Activated naive CD4-positive, alpha-beta T cell treated with anti-CD3 and anti-CD28 coated beads, Interleukin-2, amount 50 U/mL, for 16 hours (primary cell): ENCODE measurements at regions not wholly inside any gene's neighbourhood (a gene's known extent, or its start where the extent isn't known, plus 50 kb on each side); places are given as distances from the start of the nearest gene placed in this dataset.

Experiments used
- DNase-seq: peaks from one replicate; pipeline ENCODE4 v3.0.0-alpha.2; 2020

DNA sequence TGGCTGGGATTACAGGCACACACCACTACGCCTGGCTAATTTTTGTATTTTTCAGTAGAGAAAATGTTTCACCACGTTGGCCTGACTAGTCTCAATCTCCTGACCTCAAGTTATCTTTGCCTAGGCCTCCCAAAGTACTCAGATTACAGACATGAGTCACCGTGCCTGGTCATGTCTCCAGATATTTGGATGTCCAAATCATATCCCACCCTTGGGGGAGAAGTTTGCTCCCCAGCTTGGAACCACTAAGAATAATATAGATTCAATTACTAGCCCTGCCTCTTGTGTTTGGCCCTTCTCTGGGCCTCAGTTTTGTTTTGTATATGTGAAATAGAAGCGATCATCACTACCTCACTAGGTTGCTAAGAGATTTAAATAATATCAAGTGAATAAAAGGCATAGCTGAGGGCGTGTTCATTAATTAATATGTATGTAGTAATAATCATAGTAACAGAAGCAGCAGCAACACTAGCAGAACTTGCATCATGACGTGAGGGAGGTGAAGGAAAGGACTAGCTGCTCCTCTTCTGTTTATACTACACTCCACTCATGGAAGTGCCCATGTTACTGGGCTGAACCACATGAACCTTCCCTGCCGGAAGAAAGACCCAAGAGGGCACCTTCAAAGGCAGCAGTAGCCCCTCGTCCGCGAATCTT is 253.6 kb upstream of the XYLT1 start:
- DNase-seq: no peak

DNA sequence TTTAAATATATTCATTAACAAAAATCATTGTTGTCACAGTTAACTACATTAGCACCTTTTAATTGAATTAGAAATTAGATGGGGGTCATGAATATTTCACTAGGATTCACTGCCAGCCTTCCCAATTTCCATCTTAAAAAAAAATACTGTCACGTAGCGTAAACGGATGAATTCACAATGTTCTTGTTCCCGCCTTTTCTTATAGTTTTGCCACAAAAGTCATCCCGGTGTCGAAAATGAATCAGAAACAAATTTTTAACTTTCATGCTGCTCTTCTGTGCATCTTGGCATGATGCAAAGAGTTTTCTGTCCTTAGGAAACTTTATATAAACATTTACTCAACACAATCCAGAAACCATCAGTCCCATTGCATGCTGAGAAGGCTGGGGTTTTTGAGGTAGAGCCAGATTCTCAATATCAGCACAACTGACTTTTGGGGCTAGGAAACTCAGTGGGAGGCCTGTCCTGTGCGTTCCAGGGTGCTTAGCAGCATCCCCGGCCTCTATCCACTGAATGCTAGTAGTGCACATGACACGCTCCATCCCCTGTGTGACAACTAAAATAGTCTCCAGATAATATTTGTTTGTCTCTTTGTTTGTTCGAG is 252.9 kb upstream of the XYLT1 start:
- no peak for DNase-seq

DNA sequence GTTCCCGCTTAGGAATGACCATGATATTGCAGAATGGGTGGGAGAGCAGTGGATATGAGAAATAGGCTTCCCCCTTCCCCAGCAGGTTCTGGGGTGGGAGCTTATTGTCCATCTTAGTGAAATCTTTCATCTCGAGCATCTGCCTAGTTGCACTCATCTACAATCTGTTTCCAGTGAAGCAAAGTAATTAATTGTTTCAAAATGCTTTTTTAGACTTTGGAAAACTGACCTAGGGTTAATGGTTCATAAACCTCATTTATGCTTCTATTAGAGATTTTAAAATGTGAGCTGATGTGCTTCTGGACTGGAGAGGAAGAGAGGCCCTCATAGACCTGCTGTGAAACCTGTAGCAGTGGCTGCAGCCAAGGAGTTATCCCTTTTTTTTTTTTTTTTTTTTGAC is 247.7 kb upstream of the XYLT1 start:
- no peak for DNase-seq

DNA sequence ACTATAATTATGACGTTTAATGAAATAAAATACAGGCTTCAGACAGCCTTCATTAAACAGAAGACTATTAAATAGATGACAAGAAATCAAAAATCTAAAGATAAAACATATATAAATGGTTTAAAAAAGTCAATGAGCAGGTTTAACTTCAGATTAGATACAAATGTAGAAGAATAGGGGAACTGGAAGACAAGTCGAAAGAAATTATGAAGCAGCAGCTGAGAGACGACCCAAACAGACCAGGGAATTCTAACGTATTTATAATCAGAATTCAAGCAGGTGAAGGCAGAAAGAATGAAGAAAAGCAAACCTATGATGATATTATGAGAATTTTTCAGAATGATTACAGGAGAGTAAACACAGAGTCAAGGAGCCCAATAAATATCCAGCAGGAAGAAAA is 235.1 kb upstream of the XYLT1 start:
- no peak for DNase-seq

DNA sequence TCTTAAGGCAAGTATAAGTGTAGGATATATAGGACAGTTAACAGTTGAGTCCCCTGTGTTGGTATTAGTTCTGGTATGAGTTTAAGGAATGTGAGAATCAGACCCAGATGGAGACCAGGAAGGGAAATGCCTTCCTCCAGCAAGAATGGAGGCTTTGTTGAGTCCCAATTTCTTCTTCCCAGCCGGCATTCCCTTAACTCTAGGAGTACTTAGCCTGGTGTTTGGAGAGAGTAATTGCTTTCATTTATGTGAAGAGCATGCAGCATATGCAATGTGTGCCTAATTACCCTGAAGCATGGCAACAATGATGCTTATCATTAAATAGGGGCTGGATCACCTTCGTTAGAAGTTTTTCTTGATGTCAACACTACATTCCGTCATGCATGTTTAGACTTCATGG is 225.9 kb upstream of the XYLT1 start:
- no peak for DNase-seq

DNA sequence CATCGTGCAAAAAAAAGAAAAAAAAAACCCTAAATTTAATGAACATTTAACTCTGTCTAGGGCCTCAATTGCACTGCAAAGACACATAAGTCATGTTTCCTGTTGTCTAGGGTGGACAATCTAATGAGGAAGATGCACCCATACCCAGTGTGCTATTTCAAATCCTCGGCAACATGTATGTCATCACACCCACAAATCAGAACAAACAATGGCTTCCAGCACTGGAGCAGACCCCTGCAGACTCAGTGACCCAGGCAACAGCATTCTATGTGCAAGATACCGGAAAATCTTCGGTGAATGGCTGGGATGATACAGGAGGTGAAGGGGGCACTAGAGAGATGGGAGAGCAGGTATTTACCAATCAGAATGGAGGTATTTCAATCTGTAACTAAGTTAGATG is 221.7 kb upstream of the XYLT1 start:
- DNase-seq: no peak

DNA sequence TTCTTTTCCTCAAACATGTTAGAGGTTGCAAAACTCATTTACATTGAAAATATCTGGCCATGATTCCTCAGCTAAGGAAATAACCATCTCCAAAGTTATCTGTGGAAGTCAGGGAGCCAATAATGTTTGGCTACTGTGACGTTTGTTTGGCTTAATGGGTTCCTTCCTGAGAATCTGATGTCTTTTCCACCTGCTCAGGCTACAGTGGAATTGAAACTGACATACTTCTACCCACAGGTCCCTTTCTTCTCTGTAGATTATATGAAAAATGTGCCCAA is 221.1 kb upstream of the XYLT1 start:
- DNase-seq: no peak

DNA sequence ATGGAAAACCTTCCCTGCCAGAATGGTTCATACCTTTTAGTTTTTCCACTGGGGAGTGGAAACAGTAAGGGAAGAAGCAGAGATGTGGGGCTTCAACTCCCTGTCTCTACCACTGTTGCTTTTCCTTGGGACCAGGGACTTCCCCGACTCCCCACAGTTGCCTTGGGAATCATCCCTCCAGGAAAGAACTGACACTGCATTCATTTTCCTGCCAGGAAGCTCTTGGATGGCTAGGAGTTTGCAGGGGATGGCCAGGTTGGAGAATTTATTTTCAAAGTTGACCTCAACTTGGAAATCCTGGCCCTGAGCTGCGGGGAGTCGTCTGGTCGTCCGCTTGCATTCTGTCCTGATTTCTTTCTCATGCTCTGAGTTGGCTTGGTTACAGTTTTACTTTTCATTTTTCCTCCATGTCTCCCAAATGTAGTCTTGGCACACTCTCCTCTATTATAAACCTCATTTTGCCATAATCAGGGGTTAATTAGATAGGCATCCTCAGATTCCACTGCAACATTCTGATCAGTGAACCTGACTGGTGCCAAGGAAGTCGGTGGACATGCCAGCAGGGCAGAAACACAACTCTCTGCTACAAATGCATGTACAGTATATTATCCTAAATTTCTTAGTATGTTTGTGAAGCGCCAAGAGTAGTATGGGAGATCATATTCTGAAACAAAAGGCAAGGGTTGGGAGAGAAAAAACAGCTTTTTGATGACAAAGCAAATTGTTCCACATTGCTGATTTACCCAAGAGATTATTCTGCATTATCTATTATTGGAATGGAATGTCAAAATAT is 220.5 kb upstream of the XYLT1 start:
- DNase-seq: no peak

DNA sequence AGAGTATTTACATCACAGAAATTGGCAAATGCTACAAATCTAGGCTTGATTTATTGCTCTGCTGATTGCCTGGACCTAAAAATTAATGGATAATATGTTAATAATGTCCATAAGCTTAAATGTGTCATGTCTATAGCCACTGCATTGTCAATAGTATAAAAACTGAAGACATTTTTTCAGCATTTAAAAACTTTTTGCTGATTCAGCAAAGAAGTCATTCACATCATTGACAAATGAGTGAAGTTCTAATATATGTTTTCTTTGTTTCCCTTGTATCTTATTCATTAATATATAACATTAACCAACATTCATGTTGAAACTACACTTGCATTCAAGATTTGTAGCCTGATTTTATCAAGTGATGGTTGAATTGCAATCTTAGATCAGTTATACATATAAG is 214.7 kb upstream of the XYLT1 start:
- no peak for DNase-seq

DNA sequence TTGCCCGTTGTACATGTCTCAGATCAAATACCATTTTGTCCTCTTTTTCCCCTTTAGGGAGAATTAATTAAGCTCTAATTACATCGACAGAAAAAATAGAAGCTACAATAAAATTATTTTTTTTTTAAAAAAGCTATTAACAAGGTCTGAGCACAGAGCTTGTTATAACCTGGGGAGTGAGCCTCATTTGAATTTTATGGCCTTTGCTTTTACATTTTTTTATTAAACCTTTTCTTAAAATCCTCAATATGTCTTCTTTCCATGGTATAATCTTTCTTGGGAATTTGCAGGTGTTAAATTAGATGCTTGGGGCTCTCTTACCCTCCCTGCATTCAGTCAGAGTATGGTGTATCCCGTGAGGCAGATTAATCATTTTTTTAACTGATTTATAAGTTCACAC is 212.5 kb upstream of the XYLT1 start:
- no peak for DNase-seq

DNA sequence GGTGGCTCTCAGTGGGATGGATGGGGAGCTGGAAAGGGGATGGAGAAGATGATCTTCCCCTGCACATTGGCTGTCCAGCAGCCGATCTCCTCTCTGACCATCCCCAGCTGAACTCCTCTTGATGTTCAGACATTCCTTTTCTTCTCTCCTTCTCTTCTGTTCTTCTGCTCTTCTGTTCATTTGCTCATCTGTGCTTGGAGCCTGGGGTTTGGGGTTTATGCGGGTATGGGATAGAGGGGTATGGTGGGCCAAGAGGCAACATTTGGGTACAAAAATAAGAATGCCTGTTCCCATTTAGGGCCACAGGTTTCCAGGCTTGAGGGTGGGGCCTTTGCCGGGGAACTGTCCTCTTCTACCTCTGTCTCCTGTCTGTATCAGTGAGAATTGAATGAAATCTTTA is 205.4 kb upstream of the XYLT1 start:
- DNase-seq: no peak

DNA sequence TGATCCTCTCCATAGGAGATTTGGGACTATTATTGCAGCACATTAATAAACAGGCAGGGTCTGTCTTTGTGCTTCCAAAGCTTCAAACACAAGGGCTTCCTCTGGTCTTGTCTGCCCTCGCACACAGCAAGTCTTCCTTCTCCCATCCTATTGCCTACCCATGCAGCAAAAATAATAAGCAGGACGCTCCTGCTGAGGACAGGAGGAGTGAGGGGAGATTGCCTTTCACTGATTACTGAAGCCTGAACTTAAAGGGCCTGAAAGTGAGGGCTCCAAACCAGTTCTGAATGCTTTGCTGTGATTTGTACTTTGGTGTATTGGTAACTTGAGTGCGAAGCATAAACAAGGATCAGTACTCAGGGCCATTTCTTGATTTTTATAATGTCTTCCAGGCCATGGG is 197.6 kb upstream of the XYLT1 start:
- DNase-seq: no peak

DNA sequence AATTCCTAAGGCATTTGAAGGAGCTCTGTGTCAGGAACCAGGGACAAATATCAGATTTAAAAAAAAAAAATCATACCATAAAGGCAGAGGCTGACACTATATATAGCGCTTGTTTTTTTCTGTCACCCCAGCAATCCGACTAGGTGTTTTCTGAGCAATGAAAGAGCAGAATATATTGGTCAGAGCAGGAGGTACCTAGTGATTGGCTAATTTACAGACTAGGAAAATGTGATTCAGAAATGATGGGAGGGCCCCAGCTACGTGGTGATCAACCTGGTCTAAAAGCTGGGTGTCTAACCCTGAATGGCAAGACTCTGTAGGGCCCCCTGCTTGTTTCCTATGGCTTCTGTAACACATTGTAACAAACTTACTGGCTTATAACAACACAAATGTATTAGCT is 195.5 kb upstream of the XYLT1 start:
- no peak for DNase-seq

DNA sequence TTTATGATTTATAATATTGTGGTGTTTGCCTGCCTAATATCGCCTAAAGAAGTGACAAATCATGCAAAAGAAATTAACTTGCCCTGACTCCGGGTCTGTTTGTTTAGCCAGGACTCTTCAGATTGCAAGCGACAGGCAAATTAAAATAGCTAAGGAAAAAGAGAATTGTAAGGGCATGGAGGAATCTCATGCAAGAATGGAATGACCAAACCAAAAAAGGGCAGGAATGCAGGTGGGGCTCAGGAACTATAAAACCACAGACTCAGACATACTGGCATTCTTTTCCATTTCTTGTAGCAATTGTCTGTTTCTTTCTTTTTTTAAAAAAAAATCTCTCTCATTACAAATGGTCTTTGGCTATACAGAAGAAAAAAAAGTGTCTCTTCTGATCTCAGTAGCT is 188.1 kb upstream of the XYLT1 start:
- DNase-seq: no peak

DNA sequence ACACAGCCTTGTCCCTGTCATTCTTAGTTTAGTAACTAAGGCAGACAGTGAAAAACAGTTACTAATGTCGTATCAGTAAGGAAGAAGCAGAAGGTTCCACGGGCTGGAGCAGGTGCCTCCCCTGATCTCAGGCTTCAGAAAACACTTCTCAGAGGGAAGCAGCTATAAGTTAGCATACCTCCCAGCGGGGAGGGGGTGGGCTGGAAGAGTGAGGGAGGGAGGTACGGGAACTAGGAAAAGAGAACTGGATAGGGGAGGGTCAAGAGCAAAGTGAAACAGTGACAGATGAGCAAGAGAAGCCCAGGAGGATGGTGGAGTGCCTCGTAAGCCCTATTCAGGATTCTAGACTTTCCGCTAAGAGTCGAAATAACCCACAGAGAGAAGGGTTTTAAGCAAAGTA is 186.3 kb upstream of the XYLT1 start:
- no peak for DNase-seq

DNA sequence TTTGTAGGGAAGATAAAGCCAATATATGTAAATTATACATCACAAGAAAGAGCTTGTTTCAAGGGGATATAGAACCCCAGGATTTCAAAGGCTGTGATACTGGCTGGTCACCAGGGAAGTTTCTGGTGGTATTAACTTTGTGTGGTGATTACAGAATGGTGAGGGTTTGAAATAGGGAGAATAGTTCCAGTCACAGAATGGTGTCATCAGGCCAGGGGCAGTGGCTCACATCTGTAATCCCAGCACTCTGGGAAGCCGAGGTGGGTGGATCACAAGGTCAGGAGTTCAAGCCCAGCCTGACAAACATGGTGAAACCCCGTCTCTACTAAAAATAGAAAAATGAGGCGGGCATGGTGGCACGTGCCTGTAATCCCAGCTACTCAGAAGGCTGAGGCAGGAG is 183.8 kb upstream of the XYLT1 start:
- DNase-seq: no peak

DNA sequence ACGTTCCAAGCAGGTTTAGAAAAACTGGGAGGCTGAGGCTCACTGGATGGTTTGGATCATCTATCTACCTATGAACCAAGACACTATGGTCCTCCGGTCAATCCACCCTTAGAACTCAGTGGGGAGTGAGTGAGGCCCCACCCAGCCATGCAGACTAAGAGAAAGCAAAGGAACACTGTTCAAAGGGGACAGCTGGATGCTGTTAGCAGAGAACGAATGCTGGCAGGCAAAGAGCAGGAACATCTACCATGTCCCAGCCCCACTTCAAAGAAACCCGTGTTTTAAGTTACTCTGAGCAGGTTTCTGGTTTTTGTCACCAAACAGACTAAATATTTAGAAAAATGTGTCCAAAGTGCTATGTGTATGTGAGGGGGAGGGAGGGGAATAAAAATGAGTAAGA is 183.4 kb upstream of the XYLT1 start:
- DNase-seq: no peak

DNA sequence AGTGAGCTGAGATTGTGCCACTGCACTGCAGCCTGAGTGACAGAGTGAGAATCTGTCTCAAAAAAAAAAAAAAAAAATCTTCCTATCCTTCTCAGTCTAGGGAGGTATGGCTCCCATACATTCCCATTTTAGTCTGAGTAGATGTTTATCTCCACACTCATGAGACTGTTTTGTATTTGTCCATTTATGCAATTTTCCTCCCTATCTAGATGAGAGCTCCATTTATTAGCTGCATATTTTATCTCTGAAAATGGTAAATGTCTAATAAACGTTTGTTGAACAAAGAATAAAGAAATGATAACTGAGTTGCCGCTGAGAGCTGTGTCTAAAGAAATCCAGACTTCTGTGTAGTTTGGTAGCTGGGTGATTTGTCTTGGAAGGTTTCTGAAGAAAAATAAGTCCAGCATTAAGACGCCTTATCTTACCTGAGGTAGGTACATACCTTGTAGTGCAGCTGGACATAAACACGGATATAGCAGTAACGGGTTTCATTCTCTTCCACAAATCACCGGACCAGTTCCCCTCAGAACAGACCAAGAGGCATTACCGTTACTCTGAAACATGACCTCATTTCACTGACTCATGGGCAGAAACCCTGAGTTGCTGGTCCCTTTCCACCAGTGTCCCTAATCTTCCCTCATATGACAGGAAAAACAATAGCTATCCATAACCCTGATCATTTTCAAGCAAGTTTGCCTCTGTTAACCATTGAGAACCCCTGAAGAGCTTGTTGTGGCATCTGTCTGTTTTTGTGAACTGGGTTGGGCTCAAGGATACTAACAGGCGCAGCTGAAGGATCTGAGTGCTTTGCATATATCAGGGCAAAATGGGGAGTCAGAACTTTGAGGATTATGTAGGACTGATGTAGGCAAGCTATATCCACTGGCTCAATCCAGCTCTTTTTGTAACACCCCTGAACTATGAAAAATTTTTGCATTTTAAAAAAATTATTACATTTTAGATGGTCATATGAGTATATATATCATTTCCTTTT is 177.4 kb upstream of the XYLT1 start:
- no peak for DNase-seq

DNA sequence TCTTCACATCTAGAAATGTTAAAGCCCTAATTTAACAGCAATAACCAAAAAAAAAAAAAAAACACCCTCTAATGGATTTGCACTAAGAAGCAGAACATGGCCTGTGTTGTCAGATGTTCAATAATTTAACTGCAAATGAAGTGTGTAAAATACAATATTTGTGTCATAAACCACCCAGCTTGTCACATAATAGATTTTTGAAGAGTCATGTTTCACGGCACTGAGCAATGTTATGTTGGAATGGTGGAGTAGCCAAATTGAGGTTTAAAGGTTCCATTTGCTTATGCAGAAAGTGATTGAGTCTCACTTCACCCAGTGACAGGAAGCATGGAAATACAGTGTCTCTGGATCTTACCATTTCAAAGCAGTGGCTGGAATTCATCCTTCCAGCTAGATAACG is 173.2 kb upstream of the XYLT1 start:
- no peak for DNase-seq

DNA sequence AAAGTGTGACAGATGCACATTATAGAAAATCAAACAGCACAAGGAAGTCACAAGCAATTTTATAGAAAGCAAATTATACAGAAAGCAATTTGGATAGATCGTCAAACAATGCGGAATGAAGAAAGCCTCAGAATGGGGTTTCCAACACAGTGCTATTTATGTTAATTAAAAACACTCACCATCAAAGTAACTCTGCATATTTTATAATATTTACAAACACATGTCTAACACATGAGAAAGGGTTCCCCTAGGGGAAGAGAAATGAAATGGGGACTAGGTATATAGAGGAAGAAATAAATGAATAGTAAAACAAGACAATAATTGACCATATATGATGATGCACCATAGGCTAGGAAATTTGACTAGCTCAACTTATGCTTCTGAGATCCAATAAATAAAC is 171.2 kb upstream of the XYLT1 start:
- DNase-seq: no peak

DNA sequence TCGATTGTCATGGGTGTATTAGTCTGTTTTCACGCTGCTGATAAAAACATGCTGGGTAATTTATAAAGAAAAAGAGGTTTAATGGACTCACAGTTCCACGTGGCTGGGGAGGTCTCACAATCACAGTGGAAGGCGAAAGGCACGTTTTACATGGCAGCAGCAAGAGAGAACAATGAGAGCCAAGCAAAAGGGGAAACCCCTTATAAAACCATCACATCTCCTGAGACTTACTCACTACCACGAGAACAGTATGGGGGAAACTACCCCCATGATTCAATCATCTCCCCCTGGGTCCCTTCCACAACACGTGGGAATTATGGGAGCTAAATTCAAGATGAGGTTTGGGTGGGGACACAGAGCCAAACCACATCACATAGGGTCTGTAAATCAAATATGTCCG is 167.4 kb upstream of the XYLT1 start:
- no peak for DNase-seq

DNA sequence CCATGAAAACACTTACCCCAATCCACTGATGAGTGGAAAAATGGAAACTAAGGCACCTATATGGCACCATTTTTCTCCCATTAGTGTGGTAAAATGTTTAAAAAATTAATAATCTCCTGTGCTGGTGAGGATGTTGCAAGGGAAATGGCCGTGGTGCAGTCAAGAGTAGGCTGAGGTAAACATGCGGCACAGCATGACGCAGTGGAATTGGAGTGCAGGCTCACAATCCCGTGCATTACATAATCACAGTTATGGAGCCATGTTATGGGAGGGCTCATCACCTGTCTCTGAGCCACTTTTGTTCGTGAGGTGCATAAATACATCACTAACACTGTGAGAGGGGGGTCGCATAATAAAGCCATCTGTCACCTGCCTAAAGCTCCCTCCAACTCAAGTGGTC is 164.4 kb upstream of the XYLT1 start:
- no peak for DNase-seq

DNA sequence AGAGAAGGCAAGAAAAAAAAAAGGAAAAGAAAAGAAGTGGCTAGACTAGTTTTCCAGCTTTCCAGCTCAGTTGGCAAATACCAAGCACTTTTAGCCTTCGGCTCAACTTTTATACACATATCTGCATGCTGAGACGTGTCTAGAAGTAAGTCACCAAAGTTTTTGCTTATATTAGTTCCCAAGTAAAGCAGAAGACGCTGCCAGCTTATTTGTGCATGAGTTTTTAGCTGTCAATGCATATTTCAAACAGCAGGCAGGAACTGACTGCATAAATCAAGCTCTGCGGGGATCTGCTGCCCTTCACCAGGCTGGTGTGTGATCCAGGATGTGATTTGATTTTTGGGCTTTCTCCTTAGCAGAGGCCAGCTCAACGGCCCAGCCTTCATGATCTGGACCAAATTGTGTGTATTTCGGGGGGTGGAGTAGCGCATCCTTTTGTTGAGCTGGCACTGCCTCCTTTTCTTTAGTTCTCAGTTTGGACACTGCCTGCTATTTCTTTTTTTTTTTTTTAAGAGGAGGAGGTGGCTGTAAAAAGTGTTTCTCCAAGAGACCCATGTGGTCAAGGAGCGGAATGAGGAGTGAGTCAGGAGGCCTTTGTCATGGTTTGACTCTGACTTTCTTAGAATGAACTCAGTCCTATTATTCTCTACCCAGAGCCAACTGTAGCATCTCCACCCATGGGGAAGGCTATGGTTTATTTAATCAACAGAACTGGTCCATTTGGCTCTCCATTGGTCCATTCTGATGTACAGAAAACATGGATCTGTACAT is 162.6 kb upstream of the XYLT1 start:
- DNase-seq: no peak
